GM19467 (cell line): ENCODE measurements at regions not wholly inside any gene's neighbourhood (a gene's known extent, or its start where the extent isn't known, plus 50 kb on each side); places are given as distances from the start of the nearest gene placed in this dataset.

ENCODE experiments used
- ATAC-seq: cut with Tn5 transposase; IDR thresholded peaks from one replicate; pipeline ENCODE4 v1.9.1; 2021; ENCODE audit warnings: mild to moderate bottlenecking, moderate library complexity; ENCODE audit not compliant: unreplicated experiment

DNA sequence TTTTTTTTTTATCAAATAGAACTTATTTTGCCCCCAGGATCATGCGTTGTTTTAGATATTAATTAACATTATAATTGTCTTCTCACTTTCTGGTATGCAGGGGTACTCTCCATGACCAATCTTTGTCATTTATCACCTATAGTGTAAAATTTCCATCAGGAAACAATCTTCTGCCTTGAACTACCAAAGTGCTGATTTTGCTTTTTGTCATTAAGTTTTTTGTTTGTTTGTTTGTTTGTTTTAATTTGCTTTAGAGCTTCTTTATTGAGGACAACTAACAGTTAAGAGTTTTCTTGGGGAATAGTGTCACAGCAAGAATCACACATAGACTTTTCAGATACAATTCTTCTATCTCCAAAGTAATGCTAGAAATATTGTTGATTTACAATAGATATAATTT is 171.2 kb upstream of the PRPS1L1 start:
- no peak for ATAC-seq

DNA sequence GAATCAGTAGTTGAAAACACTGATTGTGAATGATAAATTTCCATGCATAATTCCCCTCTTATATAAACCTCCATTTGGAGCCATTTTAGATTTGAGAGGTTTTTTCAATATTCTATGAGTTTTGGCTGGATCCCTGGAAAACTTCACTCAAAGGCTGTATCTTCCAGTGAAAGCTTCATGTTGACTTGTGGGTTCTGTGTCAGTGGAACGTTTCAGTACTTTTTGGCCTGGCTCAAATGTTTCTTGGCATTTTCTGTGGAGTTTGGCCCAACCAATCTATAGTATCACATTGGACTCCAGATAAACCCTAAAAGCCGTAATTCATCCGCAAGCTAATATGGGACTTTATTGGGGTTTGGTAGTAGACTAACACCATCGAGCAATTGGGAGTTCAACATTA is 172.6 kb upstream of the PRPS1L1 start:
- no peak for ATAC-seq

DNA sequence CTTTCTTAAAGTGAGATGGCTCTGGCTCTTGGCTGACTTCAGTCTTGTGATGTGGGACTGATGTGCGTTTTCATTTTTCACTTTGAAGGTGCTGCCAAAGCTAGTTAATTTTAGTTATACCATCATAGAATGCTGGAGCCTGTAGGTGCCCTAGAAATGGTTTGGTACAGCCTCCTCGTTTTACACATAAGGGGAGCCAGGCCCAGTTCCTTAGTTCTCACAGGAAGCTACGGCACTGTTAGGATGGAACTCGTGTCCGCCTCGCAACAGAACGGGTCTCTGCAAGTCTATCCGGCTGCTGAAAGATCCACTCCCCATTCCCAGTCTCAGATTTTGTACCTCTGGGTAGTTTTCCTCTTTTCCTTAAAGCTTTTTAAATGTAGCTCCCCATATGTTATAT is 173.2 kb upstream of the PRPS1L1 start:
- ATAC-seq = no peak

DNA sequence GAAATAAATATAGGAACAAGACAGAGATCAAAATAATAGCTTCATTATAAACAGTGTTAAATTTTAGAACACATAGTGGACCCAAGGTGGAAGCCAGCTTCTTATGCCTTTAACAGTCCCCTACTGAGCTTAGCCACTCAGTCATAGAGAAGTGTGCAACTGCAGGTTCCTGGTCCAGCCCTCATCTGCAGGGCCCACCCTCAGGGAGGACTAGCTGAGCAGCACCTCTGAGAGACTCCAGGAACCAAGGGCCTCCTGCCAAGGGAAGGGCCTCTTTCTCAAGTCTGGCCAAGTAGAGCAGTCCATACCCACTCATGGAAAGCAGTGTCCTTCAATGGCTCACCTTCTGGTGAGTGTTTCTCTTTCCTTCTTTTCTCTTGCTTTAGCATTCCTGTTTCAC is 173.7 kb upstream of the PRPS1L1 start:
- no peak for ATAC-seq

DNA sequence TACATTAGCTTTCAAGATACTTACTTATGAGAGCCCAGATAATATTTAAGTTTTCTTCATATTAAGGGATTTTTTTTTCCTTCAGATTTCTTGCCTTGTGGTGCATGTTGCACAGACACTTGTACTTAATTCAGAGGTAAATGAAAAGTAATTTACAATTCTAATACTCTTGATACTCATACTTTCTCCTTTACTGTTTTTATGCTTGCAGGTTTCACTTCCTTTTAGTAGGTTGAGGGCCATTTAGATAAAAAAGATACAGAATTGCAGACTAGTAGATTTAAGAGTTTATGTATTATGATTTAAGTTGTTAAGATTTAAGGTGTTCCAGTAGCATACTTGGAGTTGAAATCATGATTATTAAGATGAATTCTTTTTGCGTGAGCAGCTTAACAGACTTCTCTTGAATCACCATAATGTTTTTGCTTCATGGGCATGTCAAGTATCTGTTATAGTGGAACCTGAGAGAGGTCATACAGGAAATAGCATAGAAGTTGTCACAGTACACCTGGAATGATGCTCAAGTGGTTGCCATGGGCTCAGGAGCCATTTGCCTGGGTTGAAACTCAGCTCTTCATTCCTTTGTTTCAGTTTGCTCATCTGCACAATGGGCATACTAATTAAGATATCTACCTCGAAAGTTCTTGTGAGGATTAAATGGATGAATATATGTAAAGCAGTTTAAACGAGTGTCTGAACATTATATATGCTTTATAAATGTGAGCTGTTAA is 174.8 kb upstream of the PRPS1L1 start:
- ATAC-seq = no peak

DNA sequence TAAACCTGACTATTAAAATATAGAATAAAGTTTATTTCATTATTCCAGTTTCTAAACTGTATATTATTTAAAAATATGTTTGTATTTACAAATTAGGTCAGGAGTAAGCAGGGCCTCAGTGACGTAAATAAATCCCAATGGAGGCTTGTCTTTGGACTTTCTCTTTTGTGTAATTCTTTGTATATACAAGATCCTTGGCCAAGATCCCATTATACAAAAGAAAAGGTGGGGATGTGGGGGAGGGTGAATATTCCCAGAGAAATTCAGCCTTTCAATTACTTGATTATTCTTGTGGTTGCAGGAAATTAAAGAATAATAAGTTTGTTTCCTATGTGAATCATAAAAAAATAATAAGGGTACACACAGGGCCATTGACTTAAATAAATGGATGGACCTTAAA is 178.7 kb upstream of the PRPS1L1 start:
- no peak for ATAC-seq

DNA sequence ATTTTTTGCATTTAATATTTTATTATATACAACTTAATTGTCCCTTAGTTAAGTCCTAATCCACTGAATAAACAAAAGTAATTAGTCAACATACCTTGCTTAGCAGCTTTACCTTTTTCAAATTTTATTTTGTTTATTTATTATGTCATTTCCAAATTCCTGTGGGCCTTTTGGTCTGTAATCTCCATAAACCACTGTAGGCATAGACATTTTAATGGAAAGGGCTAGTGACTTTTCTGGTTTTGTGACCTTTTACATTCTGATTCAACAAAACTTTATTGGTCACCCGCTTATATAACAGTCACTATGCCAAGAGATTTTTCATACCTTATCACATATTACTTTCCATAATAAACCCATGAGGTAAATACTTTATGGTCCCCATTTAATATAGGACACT is 181.3 kb upstream of the PRPS1L1 start:
- ATAC-seq = no peak

DNA sequence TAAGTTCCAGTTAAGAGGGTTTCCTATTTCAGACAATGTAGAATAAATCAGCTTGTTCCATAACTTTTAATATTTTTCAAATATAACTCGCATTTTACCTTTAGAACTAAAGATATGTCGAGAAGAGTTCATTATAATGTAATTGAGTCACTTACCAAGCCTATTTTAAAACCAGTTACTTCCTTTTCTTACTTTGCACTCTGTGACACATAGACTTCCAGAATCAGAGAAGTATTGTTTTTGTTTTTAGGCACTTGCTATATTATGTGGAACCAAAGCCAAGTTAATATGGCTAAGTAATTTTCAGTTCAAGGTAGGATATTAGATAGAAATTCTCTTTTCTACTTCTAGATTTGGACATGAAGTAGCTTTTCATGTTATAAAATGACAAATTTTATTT is 182.7 kb upstream of the PRPS1L1 start:
- no peak for ATAC-seq

DNA sequence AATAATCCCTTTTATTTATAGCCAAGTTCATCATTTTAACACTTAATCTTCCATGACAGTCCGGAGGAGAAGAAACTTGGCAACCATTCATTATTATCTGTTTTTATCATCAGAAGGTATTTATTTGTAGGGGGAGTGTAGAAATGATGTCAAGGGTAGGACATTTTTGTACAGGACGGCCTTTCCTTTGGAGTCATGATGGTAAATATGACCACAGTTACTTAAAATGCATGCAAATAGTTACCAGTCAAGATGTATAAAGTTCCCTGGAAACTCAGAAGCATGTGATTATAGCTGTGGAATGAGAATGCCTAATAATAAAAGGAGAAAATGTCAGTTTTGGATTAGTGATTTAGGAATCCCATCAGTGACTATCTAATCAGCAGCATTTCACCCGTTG is 183.1 kb upstream of the PRPS1L1 start:
- no peak for ATAC-seq

DNA sequence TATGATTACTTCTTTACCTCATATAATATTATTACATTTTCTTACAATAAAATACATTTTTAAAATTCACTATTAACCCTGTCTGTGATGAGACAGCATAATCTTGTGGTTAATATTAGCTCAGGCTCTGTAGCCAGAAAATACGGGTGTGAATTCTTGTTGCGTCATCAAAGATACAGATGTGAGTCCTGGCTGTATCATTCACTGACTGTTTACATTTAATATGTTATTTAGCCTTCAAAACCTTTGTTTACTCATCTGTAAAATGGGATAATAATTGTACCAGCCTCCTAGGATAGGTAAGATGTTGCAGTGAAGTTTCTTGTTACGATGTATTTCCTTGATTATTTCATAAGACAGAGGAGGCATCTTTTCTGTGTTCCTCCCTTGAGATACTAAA is 184.7 kb upstream of the PRPS1L1 start:
- no peak for ATAC-seq

DNA sequence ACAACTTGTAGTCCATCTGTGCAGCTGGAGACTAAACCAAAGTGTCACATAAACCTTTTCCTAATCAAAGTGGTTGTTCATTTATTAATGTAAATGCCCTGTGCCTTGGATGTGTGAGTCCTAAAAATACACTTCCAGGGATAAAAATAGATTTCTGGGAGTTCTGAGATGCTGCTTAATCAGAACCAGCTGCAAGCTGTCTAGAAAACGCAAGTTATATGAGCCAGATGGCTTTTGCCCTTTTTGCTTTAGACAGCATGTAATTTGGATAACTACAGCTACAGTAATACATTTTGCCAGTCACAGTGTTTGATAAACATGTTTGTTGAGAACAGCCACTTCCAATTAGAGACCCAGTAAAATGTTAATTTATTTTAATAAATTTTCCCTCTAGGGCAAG is 185.1 kb upstream of the PRPS1L1 start:
- no peak for ATAC-seq

DNA sequence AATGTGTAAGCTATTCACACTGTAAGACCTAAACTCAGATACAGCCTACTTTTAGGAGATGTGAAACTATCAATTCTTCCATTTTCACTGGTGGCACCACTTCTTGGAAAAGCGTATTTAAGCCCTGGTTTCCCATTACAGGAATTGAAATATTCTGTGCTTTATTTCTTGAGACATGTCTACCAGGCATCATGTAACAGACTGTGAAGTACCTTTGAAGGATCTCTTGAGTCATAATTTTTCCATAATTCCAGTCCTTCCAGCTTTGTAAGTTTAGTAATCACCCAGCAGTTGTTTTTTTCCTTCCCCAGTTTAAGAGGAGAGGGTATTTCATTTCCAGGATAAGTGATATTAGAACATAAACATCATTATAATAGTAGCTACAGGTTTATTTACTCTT is 186.0 kb upstream of the PRPS1L1 start:
- ATAC-seq = no peak

DNA sequence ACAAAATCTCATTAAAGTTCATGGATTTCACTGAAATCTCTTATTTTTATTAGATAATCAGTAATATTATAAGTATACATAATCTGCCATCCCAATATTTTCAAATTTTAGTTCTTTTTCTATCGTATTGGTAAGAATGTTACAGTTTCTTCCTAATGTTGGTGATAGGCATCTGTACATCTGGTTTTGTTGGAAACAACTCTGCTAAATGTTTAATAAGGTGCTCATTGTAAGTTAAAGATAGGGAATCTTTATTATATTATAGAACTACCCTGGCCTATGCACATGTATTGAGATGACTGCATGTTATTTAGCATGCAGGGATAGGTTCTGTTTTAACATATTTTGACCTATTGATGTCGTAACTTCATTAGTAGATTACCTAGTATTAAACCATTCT is 188.6 kb upstream of the PRPS1L1 start:
- ATAC-seq = no peak

DNA sequence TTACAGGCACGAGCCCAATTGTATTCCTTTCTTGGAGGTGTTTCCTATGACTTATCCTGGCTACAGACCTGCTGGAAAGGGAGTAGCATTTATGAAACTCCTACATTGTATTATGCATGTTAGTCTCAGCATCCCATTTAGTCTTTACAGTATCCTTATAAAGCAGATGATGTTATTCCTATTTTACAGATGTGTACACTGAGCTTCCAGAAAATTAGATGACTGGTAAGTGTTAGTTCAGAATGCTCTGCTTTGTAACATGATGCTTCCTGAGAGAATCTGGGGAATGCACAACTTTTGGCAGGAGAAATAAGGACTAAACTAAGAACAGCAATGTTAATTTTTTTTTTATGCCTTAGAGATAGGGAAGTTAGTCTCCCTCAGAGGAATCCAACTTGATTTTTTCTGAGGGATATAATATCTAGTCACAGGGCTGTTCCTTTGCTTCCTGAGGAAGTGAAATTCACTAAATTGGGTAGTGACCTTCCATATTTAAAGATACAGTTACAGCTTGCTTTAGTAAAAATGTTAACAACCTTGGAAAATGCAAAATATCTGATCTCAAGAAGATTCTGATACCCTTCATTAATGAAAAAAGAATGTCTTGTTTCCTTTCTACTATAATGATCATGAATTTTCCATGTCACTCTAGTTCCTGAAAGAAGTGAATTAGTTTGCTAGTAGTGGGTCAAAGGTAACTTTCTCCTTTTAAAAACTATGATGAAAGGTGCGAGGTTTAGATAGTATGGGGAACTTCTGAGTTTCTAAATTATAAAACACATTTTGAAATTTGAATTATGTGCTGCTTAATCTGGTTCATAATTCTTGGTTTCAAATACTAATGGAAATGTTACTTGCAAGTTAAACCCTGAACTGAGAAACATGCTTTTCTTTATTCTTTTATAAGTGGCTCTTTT is 194.0 kb upstream of the PRPS1L1 start:
- no peak for ATAC-seq

DNA sequence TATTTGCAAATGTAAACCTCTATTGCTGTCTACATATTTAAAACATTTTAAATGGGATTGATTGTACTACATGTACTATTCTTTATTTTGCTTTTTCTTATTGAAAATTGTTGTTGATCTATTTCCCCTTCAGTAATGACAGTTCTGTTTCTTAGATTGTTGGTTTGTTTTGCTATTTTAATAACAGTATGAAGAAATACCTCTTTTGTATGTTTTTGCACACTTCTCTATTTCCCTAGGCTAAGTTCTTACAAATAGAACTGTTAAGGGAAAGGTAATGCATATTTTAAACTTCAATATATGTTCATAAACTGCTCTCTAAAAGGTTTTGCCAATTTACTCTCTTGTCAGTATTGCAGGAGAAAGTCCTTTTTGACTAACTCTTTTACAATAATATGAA is 195.0 kb upstream of the PRPS1L1 start:
- ATAC-seq = no peak

DNA sequence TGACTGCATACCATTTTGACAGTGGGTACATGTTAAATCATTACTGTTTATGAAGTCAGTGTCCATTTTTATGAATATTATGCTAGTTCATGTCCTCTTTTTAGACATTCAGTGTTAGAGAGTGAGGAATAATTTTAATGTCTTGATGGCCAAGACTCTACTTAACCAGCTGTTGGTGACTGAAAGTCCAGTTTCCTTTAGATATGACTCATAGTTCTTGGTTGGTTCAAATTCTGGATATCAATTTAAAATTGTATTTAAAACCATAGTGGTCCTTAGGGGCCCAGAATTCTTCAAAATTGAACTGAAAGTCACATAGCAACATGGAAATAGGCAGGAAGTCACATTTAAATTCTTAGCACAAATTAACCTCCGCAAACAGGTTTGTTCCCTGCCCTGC is 196.5 kb upstream of the PRPS1L1 start:
- ATAC-seq = no peak

DNA sequence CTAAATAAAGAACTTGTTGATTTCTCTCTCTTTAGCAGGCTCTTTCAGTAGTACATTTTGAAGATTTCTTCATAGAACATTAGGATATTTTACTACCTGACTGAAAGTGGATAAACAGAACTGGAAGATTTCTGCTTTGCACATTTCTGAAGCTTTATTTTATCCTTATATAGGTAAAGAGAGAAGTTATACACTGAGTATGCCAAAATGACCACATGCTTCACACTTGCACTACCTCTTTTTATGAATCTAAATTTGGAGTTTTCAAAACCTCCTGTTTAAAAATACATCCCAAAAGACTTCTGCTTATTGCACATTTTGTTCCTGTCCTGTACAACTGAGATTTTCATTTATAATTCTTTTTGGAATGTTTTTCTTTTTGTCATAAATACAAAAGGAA is 197.4 kb upstream of the PRPS1L1 start:
- no peak for ATAC-seq

DNA sequence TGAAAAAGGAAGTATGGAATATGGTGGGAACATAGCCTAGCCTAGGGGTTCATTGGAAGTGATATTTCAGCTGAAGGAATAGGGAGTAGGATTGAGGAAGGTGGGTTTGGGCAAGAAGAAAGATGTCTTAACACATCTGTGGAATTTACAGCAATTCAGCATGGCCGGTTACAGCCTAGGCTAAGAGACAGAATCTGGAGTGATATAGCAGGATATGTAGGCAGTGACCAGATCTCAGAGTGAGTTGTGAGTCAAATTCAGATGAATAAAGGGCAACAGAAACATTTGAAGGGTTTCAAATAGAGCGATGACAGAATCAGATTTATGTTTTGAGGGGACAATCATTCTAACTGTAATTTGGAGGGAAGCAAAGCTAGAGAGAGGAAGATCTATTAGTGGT is 199.0 kb upstream of the PRPS1L1 start:
- ATAC-seq = no peak

DNA sequence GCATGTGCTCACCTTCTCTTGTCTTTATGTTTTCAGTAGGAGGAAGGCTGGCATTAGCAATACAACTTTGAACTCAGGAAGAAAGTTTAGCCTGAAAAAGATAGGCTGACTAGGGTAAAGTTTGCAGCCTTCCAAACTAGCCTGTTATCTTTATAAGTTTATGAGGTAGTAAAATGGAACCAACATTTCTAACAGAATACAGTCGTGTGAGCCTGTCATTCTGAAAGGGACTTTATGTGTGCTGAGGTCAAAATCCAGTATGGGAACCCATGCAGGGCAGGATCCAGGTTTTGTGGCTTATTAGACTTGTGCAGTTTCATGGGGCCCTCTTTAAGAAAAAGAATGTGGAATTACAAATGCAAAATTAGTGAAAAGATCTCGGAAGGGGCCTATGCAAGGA is 201.0 kb upstream of the PRPS1L1 start:
- ATAC-seq = no peak

DNA sequence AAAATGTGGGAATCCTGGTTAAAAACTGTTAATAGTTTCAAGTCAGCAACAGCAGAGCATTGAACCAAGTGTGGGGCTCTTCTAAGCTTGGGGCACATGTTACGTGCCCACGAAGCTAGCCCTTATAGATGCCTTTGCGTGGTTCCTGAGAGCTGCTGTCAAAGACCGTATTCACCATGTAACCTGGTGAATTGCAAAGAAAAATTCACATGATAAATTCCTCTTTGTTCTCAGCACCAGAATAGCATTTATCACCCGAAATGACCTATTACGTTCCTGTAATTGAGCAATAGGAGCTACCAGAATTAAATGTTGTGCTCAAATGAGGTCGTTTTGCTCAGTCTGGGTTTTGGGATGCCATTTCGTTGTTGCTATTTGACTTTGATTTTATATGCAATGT is 202.6 kb upstream of the PRPS1L1 start:
- ATAC-seq = no peak

DNA sequence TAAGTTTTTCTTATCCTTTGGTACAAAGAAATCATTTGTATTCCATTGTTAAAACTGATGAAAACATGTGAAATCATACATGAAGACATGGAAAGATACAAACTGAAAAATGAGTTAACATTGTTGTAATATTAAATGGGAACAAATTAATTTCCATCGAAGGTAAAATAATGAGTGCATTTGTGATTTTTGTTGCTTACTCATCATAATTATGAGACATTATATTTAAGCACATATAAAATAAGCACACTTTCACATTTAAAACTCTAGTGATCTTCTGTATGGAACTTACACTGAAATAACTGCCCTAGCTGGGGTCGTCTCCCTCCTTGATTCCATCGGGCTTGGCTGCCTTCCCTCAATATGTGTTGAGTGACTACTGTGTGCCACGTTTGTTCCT is 204.2 kb upstream of the PRPS1L1 start:
- ATAC-seq = no peak

DNA sequence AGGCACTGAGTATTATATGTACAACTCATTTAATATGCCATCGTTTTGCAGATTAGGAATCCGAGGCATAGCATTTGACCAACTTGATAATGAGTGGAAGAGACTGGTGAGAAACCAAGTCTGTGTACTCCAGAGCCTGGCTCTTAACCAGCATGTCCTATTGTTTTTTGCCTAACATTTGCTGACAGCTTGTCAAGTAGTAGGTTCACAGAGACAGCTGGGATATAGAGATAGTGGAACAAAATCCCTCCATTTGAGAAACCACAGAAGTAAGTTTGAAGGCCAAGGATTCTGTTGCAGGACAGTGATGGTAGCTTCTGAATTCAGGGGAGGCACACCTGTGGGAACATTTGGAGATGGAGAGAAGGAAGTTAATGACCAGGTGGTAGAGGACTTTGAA is 206.9 kb upstream of the PRPS1L1 start:
- no peak for ATAC-seq
